GM12891 (cell line): ENCODE measurements at regions not wholly inside any gene's neighbourhood (a gene's known extent, or its start where the extent isn't known, plus 50 kb on each side); places are given as distances from the start of the nearest gene placed in this dataset.

Experiments used
- PAX5 ChIP-seq: IDR thresholded peaks from 2 replicates; pipeline ENCODE4 v1.6.1; 2011; ENCODE audit warnings: low read length, moderate library complexity, mild to moderate bottlenecking; ENCODE audit not compliant: insufficient read depth, severe bottlenecking
- POLR2A ChIP-seq: IDR thresholded peaks from 2 replicates; pipeline ENCODE4 v1.6.1; 2011; ENCODE audit warnings: low read depth, low read length, control low read depth
- POLR2AphosphoS5 ChIP-seq: IDR thresholded peaks from 2 replicates; pipeline ENCODE4 v1.6.1; 2011; ENCODE audit warnings: low read depth, low read length, control low read depth
- POU2F2 ChIP-seq: IDR thresholded peaks from 2 replicates; pipeline ENCODE4 v1.6.1; 2011; ENCODE audit warnings: low read depth, mild to moderate bottlenecking, control low read depth, low read length, moderate library complexity
- SPI1 ChIP-seq: IDR thresholded peaks from 2 replicates; pipeline ENCODE4 v1.6.1; 2011; ENCODE audit warnings: low read depth, low read length, control low read depth
- TAF1 ChIP-seq: IDR thresholded peaks from 2 replicates; pipeline ENCODE4 v1.6.1; 2011; ENCODE audit warnings: low read depth, low read length, control low read depth

DNA sequence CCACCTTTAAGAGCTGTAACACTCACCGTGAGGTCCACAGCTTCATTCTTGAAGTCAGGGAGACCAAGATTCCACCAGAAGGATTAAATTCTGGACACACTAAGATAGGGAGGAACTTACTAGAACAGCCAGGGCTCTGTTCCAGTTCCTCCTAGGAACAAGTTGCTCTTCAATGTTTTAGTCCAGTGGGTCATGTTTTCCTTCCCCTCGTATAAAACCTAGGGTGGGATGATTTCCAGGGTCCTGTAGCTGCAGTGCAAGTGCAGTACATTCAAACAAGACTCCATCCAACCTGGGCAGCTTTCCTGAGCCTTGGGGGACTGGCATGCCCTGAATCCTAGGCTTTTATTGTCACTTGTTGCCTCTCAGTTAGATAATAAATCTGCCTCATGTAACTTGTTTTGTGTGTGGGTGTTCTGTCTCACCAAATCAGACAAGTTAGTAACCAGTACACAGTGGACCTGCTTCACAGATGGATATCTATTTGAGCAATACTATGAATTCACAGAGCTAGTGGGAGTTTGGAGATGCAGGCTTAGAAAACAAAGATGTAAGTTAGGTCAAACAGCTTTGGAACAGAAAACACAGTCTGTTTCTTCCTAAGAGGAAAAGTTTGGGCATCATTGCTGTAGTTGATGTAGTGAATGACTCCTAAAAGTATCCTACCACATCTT is 405.6 kb downstream of the GABRG2 start:
- TF ChIP-seq POLR2A: no peak
- TF ChIP-seq POLR2AphosphoS5: no peak
- no peak for TF ChIP-seq TAF1
- TF ChIP-seq PAX5: no peak
- TF ChIP-seq SPI1: no peak
- no peak for TF ChIP-seq POU2F2
